Upper lobe of right lung (tissue), 1 donor: ENCODE measurements at regions not wholly inside any gene's neighbourhood (a gene's known extent, or its start where the extent isn't known, plus 50 kb on each side); places are given as distances from the start of the nearest gene placed in this dataset.

ENCODE experiments used
- ATAC-seq: fragments of 200-7000 bp; cut with Tn5 transposase; one replicate; pipeline ENCODE4 v1.9.1; 2020; ENCODE audit warnings: mild to moderate bottlenecking, moderate library complexity
- DNase-seq: peaks from one replicate; pipeline ENCODE4 v3.0.0-alpha.2; 2020
- H3K27ac ChIP-seq: fragments of 200-600 bp; one replicate; pipeline ENCODE4 v1.8.0; 2022
- H3K27me3 ChIP-seq: fragments of 200-600 bp; one replicate; pipeline ENCODE4 v1.8.0; 2022; ENCODE audit warnings: mild to moderate bottlenecking
- H3K36me3 ChIP-seq: fragments of 200-600 bp; one replicate; pipeline ENCODE4 v1.8.0; 2022
- H3K4me1 ChIP-seq: fragments of 200-600 bp; one replicate; pipeline ENCODE4 v1.8.0; 2022
- H3K4me3 ChIP-seq: fragments of 200-600 bp; one replicate; pipeline ENCODE4 v1.8.0; 2022; ENCODE audit warnings: mild to moderate bottlenecking
- H3K9me3 ChIP-seq: fragments of 200-600 bp; one replicate; pipeline ENCODE4 v1.8.0; 2022
- intact Hi-C: fragments of 100-400 bp; cut with DNase I; formaldehyde crosslinking; loops from one replicate; pipeline ENCODE4 v1.11.0; 2022
- TF ChIP-seq, protein P1 (sequence below): fragments of 200-600 bp; IDR thresholded peaks from one replicate; pipeline ENCODE4 v1.8.0; 2022; ENCODE audit warnings: antibody characterized with exemption
- donor health status: DM: no; HTN: yes; CAD: no; lungs with severe emphysema.

DNA sequence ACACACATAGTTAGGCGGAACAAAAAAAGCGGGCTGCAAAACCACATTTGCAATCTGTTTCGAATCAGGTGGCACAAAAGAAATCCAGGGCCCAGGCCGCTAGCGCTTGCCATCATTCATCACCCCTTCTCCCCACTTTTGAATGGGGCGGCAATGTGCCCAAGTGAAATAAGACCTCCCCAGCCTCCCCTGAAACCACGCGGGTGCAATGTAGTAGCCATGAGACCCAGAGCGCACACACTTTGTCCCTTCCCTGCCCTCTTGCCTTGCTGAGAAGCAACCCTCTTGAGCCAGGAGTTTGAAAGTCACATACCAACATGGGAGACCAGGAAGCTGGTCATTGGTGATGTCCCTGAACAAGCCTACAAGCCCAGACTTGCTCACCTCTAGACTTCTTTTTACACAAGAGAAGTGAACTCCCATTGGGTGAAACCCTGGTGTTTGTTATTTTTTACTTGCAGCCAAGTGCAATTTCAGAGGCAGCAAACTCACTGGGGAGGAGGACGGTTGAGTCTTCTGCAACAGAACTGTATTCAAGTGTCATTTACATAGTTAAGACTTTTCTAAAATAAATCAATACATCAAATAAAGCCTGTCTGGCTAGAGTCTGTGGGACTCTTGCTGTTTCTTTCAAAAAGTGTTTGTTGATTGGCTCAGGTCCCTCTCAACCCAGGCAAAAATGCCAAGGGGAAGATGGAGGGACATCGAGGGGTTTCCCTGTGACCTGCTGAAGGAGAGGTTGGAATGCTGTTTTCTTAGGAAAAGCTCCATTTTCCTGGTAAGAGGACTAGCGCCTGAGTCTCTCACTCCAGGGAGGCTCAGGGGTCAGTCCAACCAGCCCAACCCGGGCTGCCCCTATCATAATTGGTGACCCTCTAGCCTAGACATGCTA lies 138.1 kb upstream of the PTPN1 start:
- ATAC-seq, result no peak
- Histone ChIP-seq H3K4me1 (no peaks in the 10 kb centered on the region), H3K27me3 (no peaks in the 10 kb centered on the region), H3K9me3 (no peaks in the 10 kb centered on the region), H3K36me3 (no peaks in the 10 kb centered on the region), H3K27ac (no peak overlapping the region), H3K4me3 (no peak overlapping the region)
- TF ChIP-seq, protein P1, sequence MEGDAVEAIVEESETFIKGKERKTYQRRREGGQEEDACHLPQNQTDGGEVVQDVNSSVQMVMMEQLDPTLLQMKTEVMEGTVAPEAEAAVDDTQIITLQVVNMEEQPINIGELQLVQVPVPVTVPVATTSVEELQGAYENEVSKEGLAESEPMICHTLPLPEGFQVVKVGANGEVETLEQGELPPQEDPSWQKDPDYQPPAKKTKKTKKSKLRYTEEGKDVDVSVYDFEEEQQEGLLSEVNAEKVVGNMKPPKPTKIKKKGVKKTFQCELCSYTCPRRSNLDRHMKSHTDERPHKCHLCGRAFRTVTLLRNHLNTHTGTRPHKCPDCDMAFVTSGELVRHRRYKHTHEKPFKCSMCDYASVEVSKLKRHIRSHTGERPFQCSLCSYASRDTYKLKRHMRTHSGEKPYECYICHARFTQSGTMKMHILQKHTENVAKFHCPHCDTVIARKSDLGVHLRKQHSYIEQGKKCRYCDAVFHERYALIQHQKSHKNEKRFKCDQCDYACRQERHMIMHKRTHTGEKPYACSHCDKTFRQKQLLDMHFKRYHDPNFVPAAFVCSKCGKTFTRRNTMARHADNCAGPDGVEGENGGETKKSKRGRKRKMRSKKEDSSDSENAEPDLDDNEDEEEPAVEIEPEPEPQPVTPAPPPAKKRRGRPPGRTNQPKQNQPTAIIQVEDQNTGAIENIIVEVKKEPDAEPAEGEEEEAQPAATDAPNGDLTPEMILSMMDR, result no peak
- DNase-seq, result no peak
- intact Hi-C loops, result loop anchor here (10.0 kb wide), 1 partner anchor 97 kb away; no protein-coding TSS in a partner anchor

DNA sequence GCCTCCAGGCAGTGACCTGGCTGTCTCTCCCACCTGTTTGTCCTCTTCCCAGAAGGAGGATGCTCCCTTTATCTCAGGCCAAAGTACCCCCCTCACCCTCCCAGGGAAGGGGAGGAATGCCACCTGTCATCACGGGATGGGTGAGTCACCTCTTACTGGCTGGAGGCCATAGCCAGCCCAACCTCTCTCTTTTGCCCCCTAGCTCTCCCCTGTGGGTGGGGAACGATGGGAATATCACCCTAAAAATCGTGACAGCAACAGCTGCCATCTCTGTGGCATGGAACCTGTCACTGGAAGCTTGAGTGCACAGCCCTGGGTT lies 137.5 kb upstream of the PTPN1 start:
- Histone ChIP-seq H3K36me3 (no peaks in the 10 kb centered on the region), H3K4me3 (no peak overlapping the region), H3K27ac (no peak overlapping the region), H3K9me3 (no peaks in the 10 kb centered on the region), H3K27me3 (no peaks in the 10 kb centered on the region), H3K4me1 (no peaks in the 10 kb centered on the region)
- DNase-seq (no peak), ATAC-seq (no peak)
- TF ChIP-seq, protein P1, result no peak
- intact Hi-C loops, result loop anchor here (10.0 kb wide), 1 partner anchor 98 kb away; no protein-coding TSS in a partner anchor

DNA sequence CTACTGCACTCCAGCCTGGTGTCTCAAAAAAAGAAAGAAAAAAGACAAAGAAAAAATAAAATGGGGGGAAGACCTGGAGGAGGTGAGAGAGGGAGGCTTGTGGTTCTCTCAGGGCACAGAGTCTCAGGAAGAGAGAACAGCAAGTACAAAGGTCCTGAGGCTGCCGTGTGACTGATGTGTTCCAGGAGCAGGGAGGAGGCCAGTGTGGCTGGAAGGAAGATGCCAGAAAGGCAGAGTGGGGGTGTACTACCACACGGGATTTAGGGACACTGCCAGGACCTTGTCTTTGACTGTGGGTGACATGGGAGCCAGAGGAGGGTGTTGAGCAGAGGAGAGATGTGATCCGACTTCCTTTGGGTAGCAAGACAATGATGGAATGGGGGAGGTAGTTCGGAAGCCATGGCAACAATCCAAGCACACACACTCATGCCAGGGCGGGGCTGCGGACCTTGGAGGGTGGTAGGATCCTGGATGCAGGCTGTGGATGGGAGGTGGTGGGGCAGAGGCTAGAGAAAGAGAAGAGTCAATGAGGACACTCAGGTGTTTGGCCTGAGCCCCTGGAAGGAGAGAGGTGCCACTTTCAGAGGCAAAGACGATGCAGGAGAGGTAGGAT lies 136.4 kb upstream of the PTPN1 start:
- Histone ChIP-seq H3K27me3 (no peaks in the 10 kb centered on the region), H3K27ac (no peak overlapping the region), H3K4me1 (peaks cover 6% of the 10 kb centered on the region), H3K36me3 (no peaks in the 10 kb centered on the region), H3K9me3 (no peaks in the 10 kb centered on the region), H3K4me3 (no peak overlapping the region)
- TF ChIP-seq, protein P1, result no peak
- ATAC-seq, result no peak
- no peak for DNase-seq
- intact Hi-C loops, result loop anchor here (10.0 kb wide), 1 partner anchor 99 kb away; no protein-coding TSS in a partner anchor

DNA sequence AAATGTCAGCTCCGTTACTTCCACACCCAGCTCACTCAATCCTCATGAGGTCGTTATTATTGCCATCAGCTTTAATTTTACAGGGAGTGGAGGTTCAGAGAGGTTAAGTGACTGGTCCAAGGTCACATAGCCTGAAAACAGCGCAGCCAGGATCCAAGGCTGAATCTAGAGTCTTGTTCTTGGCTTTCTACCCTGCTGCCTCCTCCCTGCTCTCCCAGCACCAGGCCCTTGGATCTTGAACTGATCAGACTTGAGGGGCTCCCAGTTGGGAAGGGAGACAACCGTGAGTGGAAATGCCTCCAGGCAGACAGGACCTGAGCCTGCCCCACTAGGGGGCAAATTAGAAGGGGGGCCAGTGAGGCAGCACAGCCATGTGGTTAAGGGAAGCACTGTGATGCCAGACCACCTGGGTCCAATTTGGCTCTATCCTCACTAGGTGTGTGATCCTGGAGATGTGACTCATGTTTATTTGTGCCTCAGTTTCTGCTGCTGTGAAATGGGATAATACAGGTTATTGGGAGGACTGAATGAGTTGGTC lies 135.6 kb upstream of the PTPN1 start:
- Histone ChIP-seq H3K9me3 (no peaks in the 10 kb centered on the region), H3K27me3 (no peaks in the 10 kb centered on the region), H3K4me3 (no peak overlapping the region), H3K27ac (no peak overlapping the region), H3K36me3 (no peaks in the 10 kb centered on the region), H3K4me1 (peaks cover 12% of the 10 kb centered on the region)
- no peak for DNase-seq
- intact Hi-C loops, result loop anchor here (10.0 kb wide), 1 partner anchor 100 kb away; no protein-coding TSS in a partner anchor
- ATAC-seq, result no peak
- TF ChIP-seq, protein P1, result no peak

DNA sequence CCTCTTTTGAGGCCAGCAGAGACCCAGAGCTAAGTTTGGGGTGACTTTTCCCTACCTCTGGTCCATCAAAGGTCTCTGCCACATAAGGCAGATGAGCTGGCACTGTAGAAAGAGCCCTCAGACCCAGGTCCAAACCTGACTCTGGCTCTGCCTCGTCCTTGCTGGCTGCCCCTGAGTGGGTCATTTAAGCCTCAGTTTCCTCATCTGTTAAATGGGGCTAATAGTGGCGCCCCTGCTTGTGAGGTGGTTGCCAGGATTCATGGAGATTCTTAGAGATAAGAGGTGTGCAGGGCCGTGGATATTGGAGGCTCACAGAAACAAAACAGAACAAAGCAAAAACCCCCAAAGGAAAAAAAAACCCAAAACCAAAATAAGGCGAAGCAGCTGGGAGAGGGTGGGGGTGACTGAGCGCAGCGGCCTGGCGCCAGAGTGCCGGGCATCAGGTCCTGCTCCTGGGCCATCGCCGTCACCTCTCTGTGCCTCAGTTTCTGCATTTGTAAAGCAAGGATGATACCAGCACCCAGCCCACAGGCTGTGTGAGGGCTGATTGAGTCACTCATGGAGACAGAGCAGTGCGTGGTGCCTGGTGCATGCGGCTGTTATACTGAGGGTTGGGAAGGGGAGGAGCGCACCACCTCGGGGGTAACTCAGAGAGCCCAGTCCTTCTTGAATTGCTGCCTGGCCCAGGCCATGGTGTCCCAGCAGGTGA lies 133.8 kb upstream of the PTPN1 start:
- H3K27me3 ChIP-seq, result no peaks in the 10 kb centered on the region
- TF ChIP-seq, protein P1, result no peak
- DNase-seq (no peak), ATAC-seq (no peak)
- H3K36me3 ChIP-seq, result no peaks in the 10 kb centered on the region
- no peak overlapping the region for H3K27ac ChIP-seq
- intact Hi-C loops, result loop anchor here (10.0 kb wide), 1 partner anchor 102 kb away; no protein-coding TSS in a partner anchor
- H3K4me3 ChIP-seq, result no peak overlapping the region
- no peaks in the 10 kb centered on the region for H3K9me3 ChIP-seq
- H3K4me1 ChIP-seq, result peaks cover 28% of the 10 kb centered on the region
